MM.1S (cell line): ENCODE measurements at regions not wholly inside any gene's neighbourhood (a gene's known extent, or its start where the extent isn't known, plus 50 kb on each side); places are given as distances from the start of the nearest gene placed in this dataset.

Experiments
- EZH2 ChIP-seq: fragments of 300-600 bp; sonication (generic); optimal IDR thresholded peaks from 2 replicates; pipeline ENCODE3; 2017; ENCODE audit warnings: low read depth, mild to moderate bottlenecking, antibody characterized with exemption, low read length, mixed read lengths
- EZH2phosphoT487 ChIP-seq: fragments of 300-600 bp; sonication (generic); IDR thresholded peaks from 2 replicates; pipeline ENCODE4 v1.6.1; 2018; ENCODE audit warnings: antibody characterized with exemption, low read length
- TF ChIP-seq, protein P1 (sequence below): fragments of 300-600 bp; sonication (generic); IDR thresholded peaks from 2 replicates; pipeline ENCODE4 v1.5.1; 2016; ENCODE audit warnings: antibody characterized with exemption, low read length, mixed read lengths

DNA sequence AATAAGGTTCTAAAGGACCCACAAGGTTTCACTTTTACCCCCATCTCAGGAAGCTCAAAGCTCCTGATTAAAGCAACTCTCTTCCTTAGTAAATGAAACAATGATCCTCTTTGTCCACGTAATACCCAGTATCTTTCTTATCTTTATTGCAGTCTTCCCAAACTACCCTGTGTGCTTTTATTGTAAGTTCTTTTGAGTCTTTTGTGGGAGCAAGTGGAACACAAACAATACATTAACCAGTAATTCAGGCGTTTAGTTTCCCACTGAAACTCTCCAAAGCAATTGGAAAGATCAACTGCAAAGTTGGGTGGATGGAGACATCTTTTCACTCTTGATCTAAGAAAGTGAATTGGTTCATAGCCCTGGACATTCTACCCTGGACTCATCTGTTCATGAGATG is 240.0 kb downstream of the ZNF621 start:
- TF ChIP-seq, protein P1, sequence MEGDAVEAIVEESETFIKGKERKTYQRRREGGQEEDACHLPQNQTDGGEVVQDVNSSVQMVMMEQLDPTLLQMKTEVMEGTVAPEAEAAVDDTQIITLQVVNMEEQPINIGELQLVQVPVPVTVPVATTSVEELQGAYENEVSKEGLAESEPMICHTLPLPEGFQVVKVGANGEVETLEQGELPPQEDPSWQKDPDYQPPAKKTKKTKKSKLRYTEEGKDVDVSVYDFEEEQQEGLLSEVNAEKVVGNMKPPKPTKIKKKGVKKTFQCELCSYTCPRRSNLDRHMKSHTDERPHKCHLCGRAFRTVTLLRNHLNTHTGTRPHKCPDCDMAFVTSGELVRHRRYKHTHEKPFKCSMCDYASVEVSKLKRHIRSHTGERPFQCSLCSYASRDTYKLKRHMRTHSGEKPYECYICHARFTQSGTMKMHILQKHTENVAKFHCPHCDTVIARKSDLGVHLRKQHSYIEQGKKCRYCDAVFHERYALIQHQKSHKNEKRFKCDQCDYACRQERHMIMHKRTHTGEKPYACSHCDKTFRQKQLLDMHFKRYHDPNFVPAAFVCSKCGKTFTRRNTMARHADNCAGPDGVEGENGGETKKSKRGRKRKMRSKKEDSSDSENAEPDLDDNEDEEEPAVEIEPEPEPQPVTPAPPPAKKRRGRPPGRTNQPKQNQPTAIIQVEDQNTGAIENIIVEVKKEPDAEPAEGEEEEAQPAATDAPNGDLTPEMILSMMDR: no peak
- TF ChIP-seq EZH2 (no peak), EZH2phosphoT487 (no peak)
